ENCODE measurements at regions not wholly inside any gene's neighbourhood (a gene's known extent, or its start where the extent isn't known, plus 50 kb on each side); places are given as distances from the start of the nearest gene placed in this dataset.

DNA sequence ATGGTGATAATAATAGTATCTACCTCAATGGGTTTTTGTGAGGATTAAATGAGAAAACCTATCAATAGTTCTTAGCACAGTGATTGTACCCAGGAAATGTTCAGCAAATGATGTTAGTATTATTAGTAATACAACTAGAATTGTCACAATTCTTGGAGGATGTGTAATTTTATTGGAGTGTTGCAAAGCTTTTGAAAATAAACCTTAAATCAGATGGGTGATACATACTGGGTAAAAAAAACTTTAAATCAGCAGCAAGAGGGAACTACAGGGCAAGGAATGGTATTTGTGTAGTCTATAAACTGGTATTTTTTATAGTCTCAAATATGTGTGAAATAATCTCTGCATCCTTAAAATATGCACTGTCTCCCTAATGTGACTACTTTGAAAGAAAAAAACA lies 371.6 kb downstream of the PIK3R1 start:
- TF ChIP-seq, protein P1, sequence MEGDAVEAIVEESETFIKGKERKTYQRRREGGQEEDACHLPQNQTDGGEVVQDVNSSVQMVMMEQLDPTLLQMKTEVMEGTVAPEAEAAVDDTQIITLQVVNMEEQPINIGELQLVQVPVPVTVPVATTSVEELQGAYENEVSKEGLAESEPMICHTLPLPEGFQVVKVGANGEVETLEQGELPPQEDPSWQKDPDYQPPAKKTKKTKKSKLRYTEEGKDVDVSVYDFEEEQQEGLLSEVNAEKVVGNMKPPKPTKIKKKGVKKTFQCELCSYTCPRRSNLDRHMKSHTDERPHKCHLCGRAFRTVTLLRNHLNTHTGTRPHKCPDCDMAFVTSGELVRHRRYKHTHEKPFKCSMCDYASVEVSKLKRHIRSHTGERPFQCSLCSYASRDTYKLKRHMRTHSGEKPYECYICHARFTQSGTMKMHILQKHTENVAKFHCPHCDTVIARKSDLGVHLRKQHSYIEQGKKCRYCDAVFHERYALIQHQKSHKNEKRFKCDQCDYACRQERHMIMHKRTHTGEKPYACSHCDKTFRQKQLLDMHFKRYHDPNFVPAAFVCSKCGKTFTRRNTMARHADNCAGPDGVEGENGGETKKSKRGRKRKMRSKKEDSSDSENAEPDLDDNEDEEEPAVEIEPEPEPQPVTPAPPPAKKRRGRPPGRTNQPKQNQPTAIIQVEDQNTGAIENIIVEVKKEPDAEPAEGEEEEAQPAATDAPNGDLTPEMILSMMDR (IDR thresholded peaks at IDR 0.05): no peak
- TF ChIP-seq POLR2A (IDR thresholded peaks at IDR 0.05): no peak

Data from upper lobe of left lung (tissue), 4 donors.